ENCODE measurements at regions not wholly inside any gene's neighbourhood (a gene's known extent, or its start where the extent isn't known, plus 50 kb on each side); places are given as distances from the start of the nearest gene placed in this dataset.

GRCh38 chr5:57581222-57581621 lies 98.6 kb upstream of the ACTBL2 start:
- DNase-seq, result no peak

- no peak for DNase-seq
Observed at GRCh38 chr5:57577432-57578175, 95.0 kb upstream of the ACTBL2 start.

DNA sequence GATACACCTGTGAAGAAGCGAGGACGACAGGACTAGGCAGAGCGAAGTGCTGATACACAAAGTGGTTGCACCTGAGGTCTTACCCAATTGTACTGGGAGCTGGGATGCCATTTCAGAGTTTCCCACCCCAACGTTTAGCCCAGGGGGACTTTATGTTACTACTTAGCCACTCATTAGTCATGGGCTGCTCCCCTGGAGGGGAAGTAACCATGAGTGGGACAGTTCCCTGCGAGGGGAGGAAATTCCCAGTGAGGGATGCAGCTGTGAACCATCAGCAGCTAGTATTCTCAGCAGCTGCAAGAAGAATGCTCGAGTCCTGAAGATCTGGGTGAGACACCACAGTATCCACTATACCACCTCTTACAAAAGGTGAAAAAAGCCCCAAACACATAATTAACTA lies 93.7 kb upstream of the ACTBL2 start:
- no peak for DNase-seq

GRCh38 chr5:57575839-57576238 lies 93.2 kb upstream of the ACTBL2 start:
- no peak for DNase-seq

GRCh38 chr5:57572461-57572860 lies 89.8 kb upstream of the ACTBL2 start:
- no peak for DNase-seq

- DNase-seq, result no peak
Observed at GRCh38 chr5:57569601-57570000, 87.0 kb upstream of the ACTBL2 start.

GRCh38 chr5:57568136-57568535 lies 85.5 kb upstream of the ACTBL2 start:
- DNase-seq, result no peak

DNA sequence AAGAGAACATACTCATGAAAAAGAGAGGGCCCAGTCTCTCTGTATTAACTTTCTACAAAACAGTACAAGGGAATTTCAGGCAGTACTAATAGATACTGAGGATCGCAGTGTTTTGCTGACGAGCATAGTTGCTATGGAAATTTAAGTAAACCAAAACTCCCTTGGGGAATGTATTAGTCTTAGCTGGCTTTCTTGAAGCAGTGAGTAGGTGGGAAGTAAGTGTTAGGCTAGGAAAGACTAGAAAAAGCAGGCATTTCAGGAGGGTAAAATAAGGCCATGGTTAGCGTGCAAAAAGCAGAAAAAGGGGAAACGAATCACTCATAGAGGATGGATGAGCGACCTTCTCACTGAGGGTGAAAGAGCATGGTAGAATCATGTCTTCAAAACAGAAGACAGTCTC lies 84.3 kb upstream of the ACTBL2 start:
- no peak for DNase-seq

- no peak for DNase-seq
Observed at GRCh38 chr5:57561231-57561842, 78.7 kb upstream of the ACTBL2 start.

DNA sequence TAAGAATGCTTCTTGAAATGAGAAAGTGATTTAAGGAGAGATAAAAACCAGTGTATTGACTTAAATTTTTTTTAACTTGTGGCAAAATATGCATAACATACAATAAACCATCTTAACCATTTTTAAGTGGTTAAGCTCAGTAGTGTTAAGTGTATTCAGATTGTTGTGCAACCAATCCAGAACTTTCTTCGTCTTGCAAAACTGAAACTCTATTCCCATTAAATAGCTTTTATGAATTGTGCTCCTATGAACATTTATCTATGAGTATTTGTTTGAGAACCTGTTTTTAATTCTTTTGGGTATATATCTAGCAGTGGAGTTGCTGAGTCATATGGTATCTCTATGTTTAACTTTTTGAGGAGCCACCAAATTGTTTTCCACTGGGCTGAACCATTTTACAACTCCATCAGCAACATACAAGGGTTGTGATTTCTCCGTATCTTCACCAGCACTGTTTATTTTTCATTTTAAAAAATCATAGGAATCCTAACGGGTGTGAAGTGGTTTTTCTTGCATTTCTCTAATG lies 76.6 kb upstream of the ACTBL2 start:
- no peak for DNase-seq

DNA sequence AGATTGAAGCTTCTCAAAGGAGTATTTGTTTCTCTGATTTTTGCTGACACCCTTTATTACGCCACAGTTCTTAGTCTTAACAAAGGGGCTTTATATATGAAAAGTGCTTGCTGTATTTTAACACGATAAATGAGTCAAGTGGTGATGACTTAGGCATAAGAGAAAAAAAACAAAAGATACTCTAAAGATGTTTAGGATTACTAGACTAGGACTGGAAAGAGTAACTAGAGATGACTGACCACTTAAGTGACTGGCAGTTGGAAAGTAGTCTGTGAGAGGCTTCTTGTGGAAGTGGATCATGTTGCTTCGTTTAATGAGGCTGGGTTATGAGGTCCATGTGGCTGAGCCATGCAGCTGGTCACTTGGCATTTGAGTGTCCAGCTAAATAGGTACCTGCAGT lies 69.4 kb upstream of the ACTBL2 start:
- no peak for DNase-seq

DNA sequence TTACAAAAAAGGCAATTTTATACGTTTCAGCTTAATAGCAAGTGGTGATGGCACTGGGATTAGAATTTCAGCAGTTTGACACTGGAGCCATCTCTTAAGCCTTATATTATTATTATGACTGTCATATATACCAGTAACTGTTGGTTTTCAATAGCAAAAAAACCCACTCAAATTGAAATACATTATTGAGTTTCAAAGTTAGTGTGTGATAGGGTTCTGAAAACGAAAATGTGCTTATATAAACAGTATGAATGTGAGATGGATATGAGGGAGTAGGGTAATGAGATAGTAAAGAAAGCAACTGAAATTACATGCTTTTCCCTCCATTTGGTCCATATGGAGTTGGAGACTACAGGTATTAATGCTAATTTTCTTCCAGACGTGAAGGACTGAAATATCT lies 68.6 kb upstream of the ACTBL2 start:
- DNase-seq, result no peak

- DNase-seq, result no peak
Observed at GRCh38 chr5:57550132-57550531, 67.5 kb upstream of the ACTBL2 start.

DNA sequence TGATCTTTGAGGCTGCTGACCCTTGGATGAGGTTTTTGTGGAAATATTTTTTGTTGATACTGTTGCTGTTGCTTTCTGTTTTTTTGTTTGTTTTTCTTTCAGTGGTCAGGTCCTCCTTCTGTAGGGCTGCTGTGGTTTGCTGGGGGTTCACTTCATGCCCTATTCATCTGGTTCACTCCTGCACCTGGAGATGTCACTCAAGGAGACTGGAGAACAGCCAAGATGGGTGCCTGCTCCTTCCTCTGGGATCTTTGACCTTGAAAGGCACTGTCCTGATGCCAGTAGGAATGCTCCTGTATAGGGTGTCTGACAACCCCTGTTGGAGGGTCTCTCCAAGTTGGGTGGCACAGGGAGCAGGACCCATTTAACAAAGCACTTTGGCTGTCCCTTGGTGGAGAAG lies 67.0 kb upstream of the ACTBL2 start:
- DNase-seq, result no peak

DNA sequence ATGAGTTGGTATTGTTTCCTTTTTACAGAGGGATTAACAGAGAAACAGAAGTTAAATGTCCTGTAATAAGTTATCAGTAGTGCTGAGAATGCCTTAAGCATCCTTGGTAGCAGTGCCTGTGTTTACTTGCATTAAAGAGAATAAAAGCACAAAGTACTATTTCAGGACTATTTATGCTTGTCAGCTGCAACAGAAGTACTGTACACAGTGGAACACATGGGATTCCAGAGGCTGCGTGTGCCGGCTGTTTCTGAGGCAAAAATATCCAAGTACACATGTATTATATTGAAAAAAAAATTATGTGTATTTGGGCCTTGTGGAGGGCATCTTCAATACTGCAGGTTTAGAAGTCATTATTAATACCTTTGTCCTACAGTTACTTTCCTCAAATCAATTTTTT lies 58.2 kb upstream of the ACTBL2 start:
- no peak for DNase-seq

- DNase-seq, result no peak
Observed at GRCh38 chr5:57539281-57539701, 56.7 kb upstream of the ACTBL2 start.

DNA sequence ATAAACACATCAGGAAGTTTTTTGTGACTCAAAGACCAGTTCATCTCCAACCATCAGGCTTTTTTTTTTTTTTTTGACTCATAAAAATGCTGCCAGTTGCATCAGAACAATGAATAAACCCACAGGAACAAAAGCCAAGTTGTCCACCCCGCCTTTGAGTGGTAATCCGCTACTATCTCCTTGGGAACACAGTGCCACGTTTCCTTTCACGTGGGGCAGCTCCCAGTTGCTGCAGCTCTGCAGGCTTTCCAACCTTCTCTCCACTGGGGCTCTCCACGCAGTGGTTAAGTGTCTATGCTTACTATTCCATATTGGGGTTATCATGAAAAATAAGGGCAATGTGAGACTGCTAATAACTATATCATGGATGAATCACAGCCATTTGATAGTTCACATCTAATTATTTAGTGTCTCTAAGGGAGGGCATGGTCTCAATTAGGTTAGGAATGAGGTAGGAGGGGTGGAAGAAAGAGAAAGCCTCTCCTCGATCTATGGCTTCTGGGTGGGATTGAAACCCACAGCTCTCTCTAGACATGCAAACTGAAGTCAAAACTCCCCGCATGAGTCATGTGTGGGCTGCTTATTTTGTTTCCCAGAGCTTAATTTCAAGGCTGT lies 55.8 kb upstream of the ACTBL2 start:
- no peak for DNase-seq

DNA sequence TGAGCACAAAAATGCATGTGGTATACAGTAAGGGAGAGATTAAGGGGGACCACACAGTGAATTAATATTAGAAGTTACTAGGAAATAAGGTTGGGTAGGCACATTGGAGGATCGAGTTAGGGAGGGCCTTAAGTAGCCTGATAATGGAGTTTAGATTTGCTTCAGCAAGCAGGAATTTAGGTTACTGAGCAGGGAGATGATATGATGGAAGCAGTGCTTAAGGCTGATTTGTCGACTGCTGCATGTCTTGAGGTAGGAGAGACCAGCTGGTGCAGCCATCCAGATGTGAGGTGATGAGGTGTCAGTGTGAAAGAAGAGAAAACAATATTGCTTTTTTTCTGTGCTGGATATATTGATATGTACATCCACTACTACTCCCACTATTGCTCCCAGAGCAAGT lies 55.2 kb upstream of the ACTBL2 start:
- no peak for DNase-seq

GRCh38 chr5:57532513-57533497 lies 50.2 kb upstream of the ACTBL2 start:
- DNase-seq, result no peak
